ENCODE measurements at regions not wholly inside any gene's neighbourhood (a gene's known extent, or its start where the extent isn't known, plus 50 kb on each side); places are given as distances from the start of the nearest gene placed in this dataset.

- TF ChIP-seq SAP30 (IDR thresholded peaks at IDR 0.05; ENCODE audit: insufficient read depth, insufficient replicate concordance, low read length) (no peak), ASH2L (IDR thresholded peaks at IDR 0.05; ENCODE audit: low read length) (no peak), JUND (IDR thresholded peaks at IDR 0.05; ENCODE audit: low read length) (no peak), USF2 (IDR thresholded peaks at IDR 0.05; ENCODE audit: low read length) (no peak), FOSL1 (IDR thresholded peaks at IDR 0.05; ENCODE audit: insufficient read depth, low read depth, low read length) (no peak), TEAD4 (IDR thresholded peaks at IDR 0.05; ENCODE audit: low read depth, low read length) (no peak), TAF1 (IDR thresholded peaks at IDR 0.05; ENCODE audit: low read depth, low read length) (no peak), POLR2AphosphoS5 (IDR thresholded peaks at IDR 0.05; ENCODE audit: low read depth, low read length) (no peak), SIRT6 (IDR thresholded peaks at IDR 0.05; ENCODE audit: low read length) (no peak), MAX (IDR thresholded peaks at IDR 0.05) (no peak), ZNF274 (IDR thresholded peaks at IDR 0.05; ENCODE audit: borderline replicate concordance, extremely low read depth, low read length) (no peak)
Observed at GRCh38 chr18:52242711-52243110, 97.3 kb upstream of the DCC start (continued).
